GM23338 (cell line): ENCODE measurements at regions not wholly inside any gene's neighbourhood (a gene's known extent, or its start where the extent isn't known, plus 50 kb on each side); places are given as distances from the start of the nearest gene placed in this dataset.
"Not testable (repeated sequence)": the region's sequence is repeated elsewhere in the genome, so short reads cannot be mapped to it uniquely, and the experiment has no call there.

Experiments used
- CREB1 ChIP-seq: fragments of 250-450 bp; sonication (Bioruptor Pico); IDR thresholded peaks from 2 replicates; pipeline ENCODE4 v1.5.0; 2020; ENCODE audit warnings: low read depth, mild to moderate bottlenecking, moderate library complexity
- CTCF ChIP-seq, 2 experiments: fragments of 200-600 bp in 1 of 2; sonication (generic) in 1 of 2; conservative IDR thresholded peaks; 2 replicates each; pipeline versions ENCODE4 v1.5.1 to v1.6.1; 2016 to 2017; ENCODE audit warnings: antibody characterized with exemption in 2 of 2, low read depth in 2 of 2, mild to moderate bottlenecking in 2 of 2, moderate library complexity in 1 of 2
- ETS1 ChIP-seq: IDR thresholded peaks from 2 replicates; pipeline ENCODE4 v1.6.1; 2016; ENCODE audit warnings: antibody characterized with exemption
- EZH2 ChIP-seq: fragments of 200-600 bp; sonication (generic); IDR thresholded peaks from one replicate; pipeline ENCODE4 v1.8.0; 2017; ENCODE audit warnings: antibody characterized with exemption, mild to moderate bottlenecking, low read depth; ENCODE audit not compliant: unreplicated experiment
- EZH2phosphoT487 ChIP-seq: fragments of 200-600 bp; sonication (generic); IDR thresholded peaks from one replicate; pipeline ENCODE4 v1.8.1; 2018; ENCODE audit warnings: antibody characterized with exemption; ENCODE audit not compliant: unreplicated experiment
- JUNB ChIP-seq: IDR thresholded peaks from one replicate; pipeline ENCODE4 v1.6.1; 2016; ENCODE audit warnings: antibody characterized with exemption; ENCODE audit not compliant: unreplicated experiment
- POLR2AphosphoS5 ChIP-seq: IDR thresholded peaks from 2 replicates; pipeline ENCODE4 v1.6.1; 2016; ENCODE audit warnings: antibody characterized with exemption, low read depth
- REST ChIP-seq: IDR thresholded peaks from one replicate; pipeline ENCODE4 v1.6.1; 2018; ENCODE audit warnings: antibody characterized with exemption; ENCODE audit not compliant: unreplicated experiment
- STAT1 ChIP-seq: IDR thresholded peaks from one replicate; pipeline ENCODE4 v1.6.1; 2016; ENCODE audit warnings: antibody characterized with exemption; ENCODE audit not compliant: unreplicated experiment
- ZNF114 ChIP-seq: fragments of 250-450 bp; sonication (Bioruptor Pico); IDR thresholded peaks from 2 replicates; pipeline ENCODE4 v1.5.0; 2020; ENCODE audit warnings: mild to moderate bottlenecking, moderate library complexity
- ZNF331 ChIP-seq: fragments of 250-450 bp; sonication (Bioruptor Pico); IDR thresholded peaks from 2 replicates; pipeline ENCODE4 v1.5.0; 2020; ENCODE audit warnings: low read depth, mild to moderate bottlenecking, moderate library complexity
- ZNF462 ChIP-seq: fragments of 250-450 bp; sonication (Bioruptor Pico); IDR thresholded peaks from 2 replicates; pipeline ENCODE4 v1.5.0; 2020; ENCODE audit warnings: mild to moderate bottlenecking, moderate library complexity

GRCh38 chr15:31440216-31440615, 113.6 kb downstream of the KLF13 start:
- not testable (repeated sequence) for TF ChIP-seq EZH2; CTCF (conservative IDR thresholded peaks at IDR 0.05; ENCODE audit: low read depth in 2 of 2); REST; EZH2phosphoT487; POLR2AphosphoS5; STAT1; ETS1; JUNB; CREB1 (CRISPR knock-in tag); ZNF331; ZNF462 (CRISPR knock-in tag); ZNF114 (CRISPR knock-in tag)
